ENCODE measurements at regions not wholly inside any gene's neighbourhood (a gene's known extent, or its start where the extent isn't known, plus 50 kb on each side); places are given as distances from the start of the nearest gene placed in this dataset.
"Not testable (repeated sequence)": the region's sequence is repeated elsewhere in the genome, so short reads cannot be mapped to it uniquely, and the experiment has no call there.

- H3K4me1 Mint-ChIP-seq (ENCODE audit: insufficient read depth, unreplicated experiment), result no peaks in the 10 kb centered on the region
- H3K27me3 Mint-ChIP-seq (ENCODE audit: insufficient read depth, unreplicated experiment), result no peaks in the 10 kb centered on the region
- no TSS peak for BruUV-seq (replicated peaks)
- peaks cover 7% of the 10 kb centered on the region for H3K9me3 Mint-ChIP-seq (ENCODE audit: unreplicated experiment)
- ChIA-PET POLR2A (no interaction called here), CTCF (no interaction called here)
- intact Hi-C loops (cut with micrococcal nuclease), result no loop called here
- TF ChIP-seq CTCF (IDR thresholded peaks at IDR 0.05; ENCODE audit: unreplicated experiment), result no peak
- no peaks in the 10 kb centered on the region for H3K36me3 Mint-ChIP-seq (ENCODE audit: insufficient read depth, unreplicated experiment)
- H3K27ac Mint-ChIP-seq (ENCODE audit: low read depth, unreplicated experiment), result no peak overlapping the region
- no peak for DNase-seq (ENCODE audit: unreplicated experiment)
- no peak overlapping the region for H3K4me3 Mint-ChIP-seq (ENCODE audit: unreplicated experiment)
Measured at GRCh38 chr2:61647044-61647443, 108.9 kb upstream of the XPO1 start.

GRCh38 chr2:61645911-61646310 is 107.8 kb upstream of the XPO1 start:
- no peak overlapping the region for H3K27ac Mint-ChIP-seq (ENCODE audit: low read depth, unreplicated experiment)
- no peak for TF ChIP-seq CTCF (IDR thresholded peaks at IDR 0.05; ENCODE audit: unreplicated experiment)
- no peaks in the 10 kb centered on the region for H3K36me3 Mint-ChIP-seq (ENCODE audit: insufficient read depth, unreplicated experiment)
- no peaks in the 10 kb centered on the region for H3K27me3 Mint-ChIP-seq (ENCODE audit: insufficient read depth, unreplicated experiment)
- DNase-seq (ENCODE audit: unreplicated experiment), result no peak
- BruUV-seq (replicated peaks), result no TSS peak
- H3K4me3 Mint-ChIP-seq (ENCODE audit: unreplicated experiment), result no peak overlapping the region
- intact Hi-C loops (cut with micrococcal nuclease), result no loop called here
- H3K9me3 Mint-ChIP-seq (ENCODE audit: unreplicated experiment), result peaks cover 7% of the 10 kb centered on the region
- ChIA-PET CTCF (interaction anchor here (0.9 kb wide), 1 partner anchor 13 kb away, joined by 6 read pairs; no protein-coding TSS in a partner anchor), POLR2A (no interaction called here)
- H3K4me1 Mint-ChIP-seq (ENCODE audit: insufficient read depth, unreplicated experiment), result no peaks in the 10 kb centered on the region

- DNase-seq (ENCODE audit: unreplicated experiment); H3K4me1 Mint-ChIP-seq (ENCODE audit: insufficient read depth, unreplicated experiment); POLR2A ChIA-PET; H3K4me3 Mint-ChIP-seq (ENCODE audit: unreplicated experiment); BruUV-seq (replicated peaks); H3K27me3 Mint-ChIP-seq (ENCODE audit: insufficient read depth, unreplicated experiment); H3K36me3 Mint-ChIP-seq (ENCODE audit: insufficient read depth, unreplicated experiment); intact Hi-C loops (cut with micrococcal nuclease); H3K27ac Mint-ChIP-seq (ENCODE audit: low read depth, unreplicated experiment); CTCF ChIA-PET; H3K9me3 Mint-ChIP-seq (ENCODE audit: unreplicated experiment): not testable (repeated sequence)
Measured at GRCh38 chr2:61643153-61643552, 105.0 kb upstream of the XPO1 start.

- Mint-ChIP-seq H3K27me3 (ENCODE audit: insufficient read depth, unreplicated experiment) (no peaks in the 10 kb centered on the region), H3K36me3 (ENCODE audit: insufficient read depth, unreplicated experiment) (no peaks in the 10 kb centered on the region), H3K27ac (ENCODE audit: low read depth, unreplicated experiment) (no peak overlapping the region), H3K4me1 (ENCODE audit: insufficient read depth, unreplicated experiment) (peaks cover 6% of the 10 kb centered on the region), H3K9me3 (ENCODE audit: unreplicated experiment) (no peaks in the 10 kb centered on the region), H3K4me3 (ENCODE audit: unreplicated experiment) (no peak overlapping the region)
- TF ChIP-seq CTCF (IDR thresholded peaks at IDR 0.05; ENCODE audit: unreplicated experiment), result no peak
- intact Hi-C loops (cut with micrococcal nuclease), result no loop called here
- no TSS peak for BruUV-seq (replicated peaks)
- CTCF ChIA-PET, result no interaction called here
- no peak for DNase-seq (ENCODE audit: unreplicated experiment)
- POLR2A ChIA-PET, result no interaction called here
Measured at GRCh38 chr2:61640406-61640805, 102.2 kb upstream of the XPO1 start.

- no peak for TF ChIP-seq CTCF (IDR thresholded peaks at IDR 0.05; ENCODE audit: unreplicated experiment)
- H3K36me3 Mint-ChIP-seq (ENCODE audit: insufficient read depth, unreplicated experiment), result no peaks in the 10 kb centered on the region
- intact Hi-C loops (cut with micrococcal nuclease), result loop anchor here (5.0 kb wide), 1 partner anchor 502 kb away; no protein-coding TSS in a partner anchor
- H3K9me3 Mint-ChIP-seq (ENCODE audit: unreplicated experiment), result no peaks in the 10 kb centered on the region
- no peak overlapping the region for H3K27ac Mint-ChIP-seq (ENCODE audit: low read depth, unreplicated experiment)
- POLR2A ChIA-PET, result no interaction called here
- H3K27me3 Mint-ChIP-seq (ENCODE audit: insufficient read depth, unreplicated experiment), result no peaks in the 10 kb centered on the region
- H3K4me3 Mint-ChIP-seq (ENCODE audit: unreplicated experiment), result no peak overlapping the region
- no peak for DNase-seq (ENCODE audit: unreplicated experiment)
- peaks cover 6% of the 10 kb centered on the region for H3K4me1 Mint-ChIP-seq (ENCODE audit: insufficient read depth, unreplicated experiment)
- BruUV-seq (replicated peaks), result no TSS peak
- CTCF ChIA-PET, result interaction anchor here (0.6 kb wide), 1 partner anchor 24 kb away, joined by 3 read pairs; no protein-coding TSS in a partner anchor
Measured at GRCh38 chr2:61639721-61640120, 101.6 kb upstream of the XPO1 start.

All from MCF 10A (cell line).